HL-60 (cell line): ENCODE measurements at regions not wholly inside any gene's neighbourhood (a gene's known extent, or its start where the extent isn't known, plus 50 kb on each side); places are given as distances from the start of the nearest gene placed in this dataset.

Experiments
- DNase-seq, 2 experiments: peaks; one replicate each; pipeline ENCODE4 v3.0.0-alpha.2; 2010 to 2020; ENCODE audit warnings: low read depth in 1 of 2, low spot score in 1 of 2
- H3K27ac ChIP-seq: fragments of 250-450 bp; sonication (Bioruptor Pico); replicated peaks from 2 replicates; pipeline ENCODE4 v1.5.1; 2020; ENCODE audit warnings: mild to moderate bottlenecking, moderate library complexity
- H3K27me3 ChIP-seq: fragments of 250-450 bp; sonication (Bioruptor Pico); 2 replicates; pipeline ENCODE4 v1.5.1; 2021; ENCODE audit warnings: mild to moderate bottlenecking, moderate library complexity; ENCODE audit not compliant: insufficient read depth, poor library complexity, severe bottlenecking
- H3K4me3 ChIP-seq: replicated peaks from 2 replicates; pipeline ENCODE4 v1.5.1; 2011; ENCODE audit warnings: mild to moderate bottlenecking, control low read depth, low read length; ENCODE audit not compliant: insufficient read depth
- CTCF ChIP-seq: IDR thresholded peaks from one replicate; pipeline ENCODE4 v1.5.1; 2011; ENCODE audit warnings: low read length, control low read depth, inconsistent platforms; ENCODE audit not compliant: insufficient read depth
- GABPA ChIP-seq: IDR thresholded peaks from 2 replicates; pipeline ENCODE4 v1.6.1; 2012; ENCODE audit warnings: low read depth
- POLR2AphosphoS5 ChIP-seq: IDR thresholded peaks from 2 replicates; pipeline ENCODE4 v1.6.1; 2012; ENCODE audit warnings: low read depth
- REST ChIP-seq: IDR thresholded peaks from 2 replicates; pipeline ENCODE4 v1.6.1; 2012; ENCODE audit warnings: low read depth; ENCODE audit not compliant: insufficient replicate concordance
- SPI1 ChIP-seq: IDR thresholded peaks from 2 replicates; pipeline ENCODE4 v1.6.1; 2012; ENCODE audit warnings: low read depth, mild to moderate bottlenecking, borderline replicate concordance

- Histone ChIP-seq H3K4me3 (no peak overlapping the region), H3K27me3 (peaks cover 18% of the 10 kb centered on the region), H3K27ac (no peak overlapping the region)
- no peak for TF ChIP-seq CTCF
- TF ChIP-seq REST: no peak
- TF ChIP-seq SPI1: no peak
- no peak for TF ChIP-seq POLR2AphosphoS5
- no peak for TF ChIP-seq GABPA
- no peak for DNase-seq
Observed at GRCh38 chr20:52494244-52494643, 302.7 kb upstream of the ZFP64 start.

GRCh38 chr20:52493171-52493721, 301.7 kb upstream of the ZFP64 start:
- peaks cover 18% of the 10 kb centered on the region for H3K27me3 ChIP-seq
- DNase-seq: no peak

More at GRCh38 chr20:52493171-52493721, 301.7 kb upstream of the ZFP64 start:
- H3K27ac ChIP-seq: no peak overlapping the region
- no peak for TF ChIP-seq GABPA
- no peak for TF ChIP-seq CTCF
- no peak for TF ChIP-seq SPI1
- TF ChIP-seq REST: no peak
- TF ChIP-seq POLR2AphosphoS5: no peak
- no peak overlapping the region for H3K4me3 ChIP-seq
